Eye (tissue), 1 donor: ENCODE measurements at regions not wholly inside any gene's neighbourhood (a gene's known extent, or its start where the extent isn't known, plus 50 kb on each side); places are given as distances from the start of the nearest gene placed in this dataset.

Experiments used
- DNase-seq: peaks from one replicate; pipeline ENCODE4 v3.0.0-alpha.2; 2015

- peak; percentile 79 for DNase-seq
Observed at GRCh38 chr15:77819048-77819850, 186.5 kb upstream of the LINGO1 start.

GRCh38 chr15:77818484-77819047 lies 185.9 kb upstream of the LINGO1 start:
- DNase-seq, result no peak

GRCh38 chr15:77817434-77817833 lies 184.7 kb upstream of the LINGO1 start:
- no peak for DNase-seq

GRCh38 chr15:77816983-77817382 lies 184.3 kb upstream of the LINGO1 start:
- DNase-seq, result no peak

GRCh38 chr15:77815015-77815414 lies 182.3 kb upstream of the LINGO1 start:
- no peak for DNase-seq

- no peak for DNase-seq
Observed at GRCh38 chr15:77812664-77813063, 180.0 kb upstream of the LINGO1 start.

GRCh38 chr15:77811270-77811669 lies 178.6 kb upstream of the LINGO1 start:
- no peak for DNase-seq

GRCh38 chr15:77810130-77810571 lies 177.4 kb upstream of the LINGO1 start:
- DNase-seq, result peak; percentile 85

- DNase-seq, result no peak
Observed at GRCh38 chr15:77808581-77809177, 176.0 kb upstream of the LINGO1 start.

- DNase-seq, result no peak
Observed at GRCh38 chr15:77808075-77808474, 175.4 kb upstream of the LINGO1 start.

- no peak for DNase-seq
Observed at GRCh38 chr15:77807611-77808010, 174.9 kb upstream of the LINGO1 start.

GRCh38 chr15:77807115-77807514 lies 174.4 kb upstream of the LINGO1 start:
- no peak for DNase-seq

- no peak for DNase-seq
Observed at GRCh38 chr15:77804210-77804609, 171.5 kb upstream of the LINGO1 start.

GRCh38 chr15:77803487-77803886 lies 170.8 kb upstream of the LINGO1 start:
- DNase-seq, result no peak

- no peak for DNase-seq
Observed at GRCh38 chr15:77800305-77800704, 167.6 kb upstream of the LINGO1 start.

GRCh38 chr15:77798847-77799246 lies 166.1 kb upstream of the LINGO1 start:
- DNase-seq, result no peak

- no peak for DNase-seq
Observed at GRCh38 chr15:77798151-77798835, 165.6 kb upstream of the LINGO1 start.

GRCh38 chr15:77797270-77797669 lies 164.6 kb upstream of the LINGO1 start:
- no peak for DNase-seq

GRCh38 chr15:77796046-77796729 lies 163.5 kb upstream of the LINGO1 start:
- DNase-seq, result no peak

- DNase-seq, result no peak
Observed at GRCh38 chr15:77795446-77795845, 162.7 kb upstream of the LINGO1 start.

GRCh38 chr15:77791941-77792340 lies 159.2 kb upstream of the LINGO1 start:
- DNase-seq, result no peak

- no peak for DNase-seq
Observed at GRCh38 chr15:77790481-77790880, 157.8 kb upstream of the LINGO1 start.

- DNase-seq, result no peak
Observed at GRCh38 chr15:77786956-77787355, 154.2 kb upstream of the LINGO1 start.
